ENCODE measurements at regions not wholly inside any gene's neighbourhood (a gene's known extent, or its start where the extent isn't known, plus 50 kb on each side); places are given as distances from the start of the nearest gene placed in this dataset.

GRCh38 chr2:181183878-181184542 lies 203.6 kb downstream of the UBE2E3 start:
- TF ChIP-seq, protein P1, sequence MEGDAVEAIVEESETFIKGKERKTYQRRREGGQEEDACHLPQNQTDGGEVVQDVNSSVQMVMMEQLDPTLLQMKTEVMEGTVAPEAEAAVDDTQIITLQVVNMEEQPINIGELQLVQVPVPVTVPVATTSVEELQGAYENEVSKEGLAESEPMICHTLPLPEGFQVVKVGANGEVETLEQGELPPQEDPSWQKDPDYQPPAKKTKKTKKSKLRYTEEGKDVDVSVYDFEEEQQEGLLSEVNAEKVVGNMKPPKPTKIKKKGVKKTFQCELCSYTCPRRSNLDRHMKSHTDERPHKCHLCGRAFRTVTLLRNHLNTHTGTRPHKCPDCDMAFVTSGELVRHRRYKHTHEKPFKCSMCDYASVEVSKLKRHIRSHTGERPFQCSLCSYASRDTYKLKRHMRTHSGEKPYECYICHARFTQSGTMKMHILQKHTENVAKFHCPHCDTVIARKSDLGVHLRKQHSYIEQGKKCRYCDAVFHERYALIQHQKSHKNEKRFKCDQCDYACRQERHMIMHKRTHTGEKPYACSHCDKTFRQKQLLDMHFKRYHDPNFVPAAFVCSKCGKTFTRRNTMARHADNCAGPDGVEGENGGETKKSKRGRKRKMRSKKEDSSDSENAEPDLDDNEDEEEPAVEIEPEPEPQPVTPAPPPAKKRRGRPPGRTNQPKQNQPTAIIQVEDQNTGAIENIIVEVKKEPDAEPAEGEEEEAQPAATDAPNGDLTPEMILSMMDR (IDR thresholded peaks at IDR 0.05) = no peak
- TF ChIP-seq EP300 (IDR thresholded peaks at IDR 0.05) (no peak), POLR2A (IDR thresholded peaks at IDR 0.05) (no peak)

Measured in stomach (tissue), 4 donors.